GM18858 (cell line): ENCODE measurements at regions not wholly inside any gene's neighbourhood (a gene's known extent, or its start where the extent isn't known, plus 50 kb on each side); places are given as distances from the start of the nearest gene placed in this dataset.

Experiments
- ATAC-seq: cut with Tn5 transposase; IDR thresholded peaks from one replicate; pipeline ENCODE4 v1.9.1; 2021; ENCODE audit not compliant: unreplicated experiment

GRCh38 chr21:39124681-39125251 lies 58.5 kb downstream of the PSMG1 start:
- no peak for ATAC-seq

GRCh38 chr21:39123375-39123774 lies 59.9 kb downstream of the PSMG1 start:
- no peak for ATAC-seq

GRCh38 chr21:39121600-39122355 lies 61.5 kb downstream of the PSMG1 start:
- ATAC-seq, result no peak

GRCh38 chr21:39120876-39121599 lies 62.2 kb downstream of the PSMG1 start:
- no peak for ATAC-seq

- no peak for ATAC-seq
Observed at GRCh38 chr21:39119891-39120290, 63.4 kb downstream of the PSMG1 start.

- no peak for ATAC-seq
Observed at GRCh38 chr21:39118604-39119215, 64.5 kb downstream of the PSMG1 start.

- ATAC-seq, result no peak
Observed at GRCh38 chr21:39118061-39118460, 65.2 kb downstream of the PSMG1 start.

- no peak for ATAC-seq
Observed at GRCh38 chr21:39117440-39117970, 65.7 kb downstream of the PSMG1 start.

GRCh38 chr21:39116761-39117439 lies 66.4 kb downstream of the PSMG1 start:
- no peak for ATAC-seq

GRCh38 chr21:39115576-39116235 lies 67.5 kb downstream of the PSMG1 start:
- ATAC-seq, result no peak

GRCh38 chr21:39114871-39115575 lies 68.2 kb downstream of the PSMG1 start:
- no peak for ATAC-seq

- no peak for ATAC-seq
Observed at GRCh38 chr21:39111931-39112550, 71.2 kb downstream of the PSMG1 start.

GRCh38 chr21:39110431-39110830 lies 72.8 kb downstream of the PSMG1 start:
- ATAC-seq, result no peak

GRCh38 chr21:39109596-39110210 lies 73.5 kb downstream of the PSMG1 start:
- no peak for ATAC-seq

- no peak for ATAC-seq
Observed at GRCh38 chr21:39109163-39109530, 74.1 kb downstream of the PSMG1 start.

GRCh38 chr21:39108291-39109162 lies 74.7 kb downstream of the PSMG1 start:
- no peak for ATAC-seq

- ATAC-seq, result no peak
Observed at GRCh38 chr21:39107739-39108138, 75.5 kb downstream of the PSMG1 start.

- no peak for ATAC-seq
Observed at GRCh38 chr21:39106881-39107462, 76.3 kb downstream of the PSMG1 start.
